ENCODE measurements at regions not wholly inside any gene's neighbourhood (a gene's known extent, or its start where the extent isn't known, plus 50 kb on each side); places are given as distances from the start of the nearest gene placed in this dataset.
"Not testable (repeated sequence)": the region's sequence is repeated elsewhere in the genome, so short reads cannot be mapped to it uniquely, and the experiment has no call there.

- not testable (repeated sequence) for TF ChIP-seq PKNOX1 (IDR thresholded peaks at IDR 0.05); POLR2AphosphoS2 (IDR thresholded peaks at IDR 0.05; ENCODE audit: low read depth, low read length); ZBTB40 (IDR thresholded peaks at IDR 0.05; ENCODE audit: borderline replicate concordance); CTCF (IDR thresholded peaks at IDR 0.05 in 2 of 3, conservative IDR thresholded peaks at IDR 0.05 in 1 of 3; ENCODE audit: control insufficient read depth in 2 of 3, extremely low read depth in 1 of 3, insufficient read depth in 1 of 3, low read depth in 3 of 3, low read length in 3 of 3); CREB1 (IDR thresholded peaks at IDR 0.05; ENCODE audit: low read depth)
These were observed 201.2 kb downstream of the RTP5 start for GRCh38 chr2:242070726-242071125.
